ENCODE measurements at regions not wholly inside any gene's neighbourhood (a gene's known extent, or its start where the extent isn't known, plus 50 kb on each side); places are given as distances from the start of the nearest gene placed in this dataset.

DNA sequence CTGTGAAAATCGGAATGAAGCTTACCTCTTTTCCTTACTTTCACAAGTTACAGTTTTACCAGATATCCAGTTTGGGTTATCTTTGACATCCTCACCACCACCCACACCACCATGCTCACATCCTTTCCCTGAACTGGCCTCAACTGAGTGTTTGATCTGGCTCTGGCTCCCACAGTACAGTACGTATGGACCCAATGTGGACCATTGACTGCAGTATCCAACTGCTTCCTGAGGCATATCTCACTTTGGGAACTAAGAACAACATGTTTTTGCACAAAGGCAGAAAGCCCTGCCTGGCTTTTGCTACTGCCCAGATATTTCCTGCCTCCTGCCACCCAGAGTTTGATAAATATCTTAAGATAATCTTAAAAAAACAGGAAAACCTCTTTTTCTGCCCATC, 1232.0 kb upstream of the CDH18 start:
- intact Hi-C loops (cut with DNase I) = no loop called here
- no peaks in the 10 kb centered on the region for H3K4me1 ChIP-seq (ENCODE audit: insufficient read depth)
- H3K27me3 ChIP-seq = no peaks in the 10 kb centered on the region
- DNase-seq = no peak
- no peaks in the 10 kb centered on the region for H3K9me3 ChIP-seq
- no peak overlapping the region for H3K27ac ChIP-seq
- 67 to 90% (median 80%) methylated on average over 2 of the region's 2 CpGs for WGBS, 3 donors
- no peak overlapping the region for H3K4me3 ChIP-seq
- no peaks in the 10 kb centered on the region for H3K36me3 ChIP-seq
- no peak for TF ChIP-seq EP300 (IDR thresholded peaks at IDR 0.05)
- TF ChIP-seq POLR2A (IDR thresholded peaks at IDR 0.05) = no peak
- TF ChIP-seq, protein P1, sequence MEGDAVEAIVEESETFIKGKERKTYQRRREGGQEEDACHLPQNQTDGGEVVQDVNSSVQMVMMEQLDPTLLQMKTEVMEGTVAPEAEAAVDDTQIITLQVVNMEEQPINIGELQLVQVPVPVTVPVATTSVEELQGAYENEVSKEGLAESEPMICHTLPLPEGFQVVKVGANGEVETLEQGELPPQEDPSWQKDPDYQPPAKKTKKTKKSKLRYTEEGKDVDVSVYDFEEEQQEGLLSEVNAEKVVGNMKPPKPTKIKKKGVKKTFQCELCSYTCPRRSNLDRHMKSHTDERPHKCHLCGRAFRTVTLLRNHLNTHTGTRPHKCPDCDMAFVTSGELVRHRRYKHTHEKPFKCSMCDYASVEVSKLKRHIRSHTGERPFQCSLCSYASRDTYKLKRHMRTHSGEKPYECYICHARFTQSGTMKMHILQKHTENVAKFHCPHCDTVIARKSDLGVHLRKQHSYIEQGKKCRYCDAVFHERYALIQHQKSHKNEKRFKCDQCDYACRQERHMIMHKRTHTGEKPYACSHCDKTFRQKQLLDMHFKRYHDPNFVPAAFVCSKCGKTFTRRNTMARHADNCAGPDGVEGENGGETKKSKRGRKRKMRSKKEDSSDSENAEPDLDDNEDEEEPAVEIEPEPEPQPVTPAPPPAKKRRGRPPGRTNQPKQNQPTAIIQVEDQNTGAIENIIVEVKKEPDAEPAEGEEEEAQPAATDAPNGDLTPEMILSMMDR (IDR thresholded peaks at IDR 0.05) = no peak

DNA sequence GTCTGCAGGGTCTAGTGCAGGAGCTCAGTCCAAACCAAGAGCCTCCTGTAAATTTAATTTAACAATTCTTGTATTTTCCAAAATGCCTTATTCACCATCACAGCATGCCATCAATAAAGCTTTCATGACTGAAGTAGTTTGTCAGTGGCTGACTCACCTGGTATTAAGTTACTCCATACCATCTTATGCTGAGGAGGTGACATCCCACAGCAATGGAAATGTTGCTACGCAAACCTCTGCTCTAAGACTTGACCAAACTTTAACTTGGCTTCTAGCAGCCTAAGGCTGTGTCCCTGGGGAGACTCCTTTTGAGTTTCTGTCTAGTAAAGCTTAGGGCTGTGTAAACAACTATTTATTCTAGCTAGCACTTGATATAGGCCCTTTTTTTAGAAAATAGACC, 1231.3 kb upstream of the CDH18 start:
- H3K27ac ChIP-seq = no peak overlapping the region
- TF ChIP-seq POLR2A (IDR thresholded peaks at IDR 0.05) = no peak
- no peaks in the 10 kb centered on the region for H3K27me3 ChIP-seq

DNA sequence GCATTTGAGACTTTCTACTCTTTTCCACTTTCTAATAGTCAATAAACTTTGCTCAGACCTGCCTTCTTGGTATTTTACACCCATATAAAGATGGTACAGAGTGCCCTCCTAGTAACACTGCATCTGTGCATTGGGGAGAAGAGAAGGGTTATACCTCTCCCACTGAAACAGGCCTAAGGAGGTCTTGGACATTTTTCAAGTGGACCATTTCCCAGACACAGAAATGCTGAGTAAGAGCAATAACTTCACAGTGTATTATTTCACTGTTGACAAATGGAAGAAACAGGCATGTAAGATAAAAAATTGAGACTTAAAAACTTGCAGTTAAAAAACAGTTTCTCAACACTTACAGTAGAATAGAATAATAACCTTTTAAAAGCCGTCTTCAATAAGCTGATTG, 1224.0 kb upstream of the CDH18 start:
- Histone ChIP-seq H3K27ac (no peak overlapping the region), H3K9me3 (no peaks in the 10 kb centered on the region), H3K4me1 (ENCODE audit: insufficient read depth) (no peaks in the 10 kb centered on the region), H3K4me3 (no peak overlapping the region), H3K36me3 (no peaks in the 10 kb centered on the region), H3K27me3 (no peaks in the 10 kb centered on the region)
- no peak for TF ChIP-seq EP300 (IDR thresholded peaks at IDR 0.05)
- TF ChIP-seq, protein P1 (IDR thresholded peaks at IDR 0.05) = no peak
- no peak for TF ChIP-seq POLR2A (IDR thresholded peaks at IDR 0.05)
- 9 to 16% (median 13%) methylated on average over 1 of the region's 1 CpG for WGBS, 3 donors
- intact Hi-C loops (cut with DNase I) = no loop called here
- DNase-seq = no peak

More for the DNA sequence above, 1231.3 kb upstream of the CDH18 start:
- Histone ChIP-seq H3K9me3 (no peaks in the 10 kb centered on the region), H3K4me3 (no peak overlapping the region), H3K4me1 (ENCODE audit: insufficient read depth) (no peaks in the 10 kb centered on the region), H3K36me3 (no peaks in the 10 kb centered on the region)
- DNase-seq = no peak
- intact Hi-C loops (cut with DNase I) = no loop called here
- 96 to 100% (median 100%) methylated on average over 1 of the region's 1 CpG for WGBS, 3 donors

DNA sequence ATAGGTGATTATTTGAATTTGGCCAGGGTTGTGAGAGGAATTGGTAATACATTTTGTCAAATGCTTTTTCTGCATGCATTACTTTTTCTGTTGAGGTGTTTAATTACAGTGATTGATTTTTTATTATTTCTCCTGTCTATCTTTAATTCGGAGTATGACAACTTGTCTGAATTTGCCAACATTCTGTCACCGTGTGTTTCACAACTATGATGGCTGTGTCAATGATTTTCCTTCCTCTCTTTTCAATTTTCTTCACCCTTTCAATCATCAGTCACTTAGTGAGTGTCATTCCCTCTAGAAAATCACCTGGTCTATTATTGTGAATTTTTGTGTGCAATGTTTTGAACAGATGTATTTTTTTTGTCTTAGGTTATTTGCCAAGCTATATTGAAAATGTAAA, 1221.4 kb upstream of the CDH18 start:
- Histone ChIP-seq H3K27ac (no peak overlapping the region), H3K4me1 (ENCODE audit: insufficient read depth) (no peaks in the 10 kb centered on the region), H3K27me3 (no peaks in the 10 kb centered on the region), H3K36me3 (no peaks in the 10 kb centered on the region), H3K9me3 (no peaks in the 10 kb centered on the region), H3K4me3 (no peak overlapping the region)
- intact Hi-C loops (cut with DNase I) = no loop called here
- 92 to 97% (median 93%) methylated on average over 2 of the region's 2 CpGs for WGBS, 3 donors
- TF ChIP-seq, protein P1 (IDR thresholded peaks at IDR 0.05) = no peak
- no peak for TF ChIP-seq POLR2A (IDR thresholded peaks at IDR 0.05)
- no peak for TF ChIP-seq EP300 (IDR thresholded peaks at IDR 0.05)
- DNase-seq = no peak

DNA sequence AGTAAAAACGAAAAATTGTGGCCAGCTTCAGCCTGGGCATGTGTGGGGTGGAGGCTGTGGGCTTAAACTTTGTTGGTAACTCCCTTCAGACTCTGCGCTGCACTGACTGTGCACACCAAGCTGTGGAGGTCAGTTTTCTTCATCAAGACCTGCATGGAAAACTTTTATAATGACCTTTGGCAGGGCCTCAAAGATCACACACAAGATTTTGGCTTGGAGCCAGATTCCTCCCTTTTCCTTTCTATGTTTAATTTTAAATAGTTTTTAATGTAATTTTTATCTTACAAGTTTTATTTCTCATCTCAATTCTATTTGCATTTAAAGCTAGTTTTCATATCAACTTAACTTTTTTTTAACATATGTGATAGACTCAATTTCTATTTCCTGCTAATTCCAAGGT, 1211.1 kb upstream of the CDH18 start:
- WGBS, 3 donors = 46 to 63% (median 60%) methylated on average over 2 of the region's 2 CpGs
- Histone ChIP-seq H3K4me1 (ENCODE audit: insufficient read depth) (no peaks in the 10 kb centered on the region), H3K36me3 (no peaks in the 10 kb centered on the region), H3K9me3 (no peaks in the 10 kb centered on the region), H3K27ac (no peak overlapping the region), H3K4me3 (no peak overlapping the region), H3K27me3 (no peaks in the 10 kb centered on the region)
- TF ChIP-seq POLR2A (IDR thresholded peaks at IDR 0.05) (no peak), EP300 (IDR thresholded peaks at IDR 0.05) (no peak)
- TF ChIP-seq, protein P1 (IDR thresholded peaks at IDR 0.05) = no peak
- DNase-seq = no peak
- intact Hi-C loops (cut with DNase I) = no loop called here
